IPS DF 19.7 (cell line): ENCODE measurements at regions not wholly inside any gene's neighbourhood (a gene's known extent, or its start where the extent isn't known, plus 50 kb on each side); places are given as distances from the start of the nearest gene placed in this dataset.
"Not testable (repeated sequence)": the region's sequence is repeated elsewhere in the genome, so short reads cannot be mapped to it uniquely, and the experiment has no call there.

Source experiments
- DNase-seq: peaks from one replicate; pipeline ENCODE4 v3.0.0-alpha.2; 2013; ENCODE audit warnings: low read depth, low spot score

DNA sequence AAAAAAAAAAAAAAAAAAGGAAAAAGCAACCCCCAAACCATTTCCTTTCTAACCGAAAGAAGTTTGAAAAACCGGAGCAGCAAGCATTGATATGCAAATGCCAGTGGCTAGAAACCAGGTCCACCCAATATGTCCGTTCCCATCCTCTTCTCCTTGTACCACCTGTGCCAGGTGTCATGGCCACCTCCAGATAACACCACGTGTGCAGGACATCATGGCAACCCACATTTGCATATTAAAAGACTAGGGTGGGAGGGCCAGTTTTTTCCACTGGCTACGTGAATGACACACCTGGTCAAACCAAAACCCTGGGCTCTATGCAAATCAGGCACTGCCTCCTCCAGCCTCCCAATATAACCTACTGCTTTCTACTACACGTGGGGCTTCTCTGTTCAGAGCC lies 303.3 kb upstream of the GULP1 start:
- DNase-seq = peak; percentile 63

DNA sequence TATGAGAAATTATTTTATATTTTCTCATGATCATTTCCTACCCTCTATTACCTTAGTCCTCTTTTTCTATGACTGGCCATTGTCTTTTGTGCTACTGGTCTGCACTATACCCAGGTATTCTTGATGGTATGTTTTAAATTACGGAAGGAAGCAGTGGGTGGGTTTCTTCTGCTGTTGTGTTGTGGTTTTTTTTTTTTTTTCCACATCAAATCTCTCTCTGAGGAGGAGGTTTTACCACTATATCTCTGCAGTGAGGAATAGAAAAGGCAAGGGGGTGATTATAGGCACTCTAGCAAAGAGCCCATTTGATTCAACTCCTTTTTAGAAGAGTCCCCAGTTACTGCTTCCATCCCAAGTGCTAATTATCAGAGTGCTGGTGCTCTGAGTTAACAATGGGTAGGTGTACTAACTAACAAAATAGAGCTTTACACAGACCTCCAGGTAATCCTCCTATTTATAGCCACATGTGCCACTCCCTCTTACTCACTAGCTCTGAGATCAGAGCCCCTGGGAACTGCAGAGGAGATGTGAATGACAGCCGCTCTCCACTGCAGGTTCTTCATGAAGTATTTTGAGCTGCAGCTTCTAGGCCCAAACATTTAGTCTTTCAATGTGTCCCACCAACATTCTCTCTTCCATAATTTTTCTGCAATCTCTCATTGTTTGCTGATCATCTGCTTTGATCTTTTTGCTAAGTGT lies 301.6 kb upstream of the GULP1 start:
- no peak for DNase-seq

DNA sequence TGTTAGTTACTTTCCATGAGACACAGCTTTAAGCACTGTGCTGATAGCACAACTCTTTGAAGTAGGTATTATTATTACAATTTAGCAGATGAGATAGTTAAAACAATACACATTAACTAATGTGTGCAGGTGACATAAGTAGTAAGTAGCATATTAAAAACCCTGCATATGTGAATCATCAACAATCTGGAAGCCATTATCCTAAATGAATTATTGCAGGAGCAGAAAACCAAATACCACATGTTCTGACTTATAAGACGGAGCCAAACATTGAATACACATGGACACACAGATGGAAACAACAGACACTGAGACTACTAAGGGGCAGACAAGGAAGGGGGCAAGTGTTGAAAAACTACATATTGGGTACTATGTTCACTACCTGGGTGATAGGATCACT lies 300.3 kb upstream of the GULP1 start:
- no peak for DNase-seq

DNA sequence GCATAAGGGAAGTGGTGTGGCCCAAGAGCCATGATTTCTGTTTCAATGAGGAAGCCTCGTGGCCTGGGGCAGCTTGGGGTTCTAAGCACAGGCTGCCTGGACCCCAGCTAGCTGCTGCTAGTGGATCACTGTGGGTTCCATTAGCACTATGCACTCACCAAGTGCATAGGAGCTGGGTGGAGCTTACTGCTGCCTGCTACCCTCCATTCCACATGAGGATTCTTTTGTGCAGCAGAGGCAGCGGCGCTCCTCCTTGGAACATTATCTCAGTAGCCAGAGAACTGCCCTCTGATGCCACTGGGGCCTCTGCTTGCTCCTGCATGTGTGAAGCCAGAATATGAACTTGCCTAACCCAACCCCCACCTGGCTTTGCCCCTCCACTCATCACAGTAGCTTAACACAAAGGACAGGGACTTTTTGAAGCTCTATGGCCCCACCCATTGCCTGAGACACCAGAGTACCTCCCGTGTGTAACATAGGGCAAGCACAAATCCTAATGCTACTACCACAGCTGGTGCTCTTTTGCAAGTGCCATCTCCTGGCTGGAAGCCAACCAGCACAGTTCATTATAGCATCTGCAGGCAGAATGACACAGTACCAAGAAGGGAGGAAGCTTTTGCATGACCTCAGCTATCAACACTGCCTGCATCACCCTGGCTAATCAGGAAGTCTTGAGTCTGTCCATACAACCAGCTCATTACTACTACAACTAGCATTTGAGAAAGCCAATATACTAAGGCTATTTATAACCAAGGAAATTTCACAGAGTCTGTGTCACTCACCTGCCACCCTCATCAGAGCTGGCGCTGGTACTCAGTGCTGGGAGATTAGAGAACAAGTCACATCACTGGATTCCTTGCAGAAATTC lies 297.0 kb upstream of the GULP1 start:
- no peak for DNase-seq

DNA sequence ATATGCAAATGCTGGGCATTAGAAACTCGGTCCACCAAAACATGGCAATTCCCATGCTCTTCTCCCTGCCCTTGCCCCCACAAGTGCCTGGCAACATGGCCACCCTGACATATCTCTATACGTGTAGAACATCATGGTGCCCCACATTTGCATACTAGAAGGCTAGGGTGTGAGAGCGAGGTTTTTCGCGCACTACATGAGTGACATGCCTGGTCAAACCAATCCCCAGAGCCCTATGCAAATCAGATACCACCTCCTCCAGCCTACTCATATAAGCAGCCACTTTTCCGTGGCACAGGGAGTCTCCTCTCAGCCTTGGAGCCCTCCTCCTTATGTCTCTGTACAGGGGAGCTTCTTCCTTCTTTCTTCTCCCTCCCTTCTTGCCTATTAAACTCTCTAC lies 296.1 kb upstream of the GULP1 start:
- no peak for DNase-seq

DNA sequence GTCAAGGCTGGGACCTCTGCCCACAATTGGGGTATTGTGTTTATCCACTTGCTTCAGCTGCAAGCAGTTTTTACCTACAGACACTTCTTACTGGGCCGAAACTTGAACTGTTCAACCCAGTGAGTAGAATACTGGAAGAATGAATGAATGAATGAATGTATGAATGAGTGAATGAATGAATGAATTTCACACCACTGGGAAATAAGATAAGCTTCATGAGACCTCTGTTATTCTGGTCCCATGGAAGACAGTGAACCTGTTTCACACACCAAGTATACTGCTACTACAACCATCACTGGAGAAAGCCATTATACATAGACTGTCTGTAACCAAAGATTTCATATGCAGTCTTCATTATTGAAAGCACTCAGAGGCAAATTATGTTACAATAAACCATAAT lies 295.0 kb upstream of the GULP1 start:
- DNase-seq = no peak

DNA sequence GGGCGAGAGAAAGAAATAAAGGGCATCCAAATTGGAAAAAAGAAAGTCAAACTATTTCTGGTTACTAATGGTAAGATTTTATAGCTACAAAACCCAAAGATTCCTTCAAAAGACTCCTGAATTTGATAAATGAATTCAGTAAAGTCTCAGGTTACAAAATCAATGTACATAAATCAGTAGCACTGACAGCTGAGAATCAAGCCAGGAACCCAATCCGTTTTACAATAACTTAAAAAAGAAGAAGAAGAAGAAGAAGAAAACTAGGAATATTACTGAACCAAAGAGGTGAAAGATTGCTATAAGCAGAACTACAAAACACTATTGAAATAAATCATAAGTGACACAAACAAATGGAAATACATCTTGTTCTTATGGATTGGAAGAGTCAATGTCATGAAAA lies 291.5 kb upstream of the GULP1 start:
- no peak for DNase-seq

DNA sequence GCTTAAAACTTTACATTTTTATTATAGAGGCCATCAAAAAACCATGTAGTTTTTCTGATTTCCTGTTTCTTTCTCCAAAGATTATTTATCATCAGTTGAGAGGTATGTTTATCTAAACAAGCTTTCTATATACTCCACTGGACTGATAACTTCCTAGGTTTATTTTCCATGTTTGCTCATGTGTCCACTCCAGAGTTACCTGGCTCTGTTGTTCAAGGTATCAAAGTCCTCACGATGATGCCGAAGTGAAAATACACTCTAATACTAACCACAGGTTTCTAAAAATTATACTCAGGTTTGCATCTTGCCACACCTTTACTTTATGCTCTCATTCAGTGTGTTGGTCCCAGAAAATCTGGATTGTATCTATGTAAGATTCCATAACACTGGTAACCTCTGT lies 287.9 kb upstream of the GULP1 start:
- no peak for DNase-seq

DNA sequence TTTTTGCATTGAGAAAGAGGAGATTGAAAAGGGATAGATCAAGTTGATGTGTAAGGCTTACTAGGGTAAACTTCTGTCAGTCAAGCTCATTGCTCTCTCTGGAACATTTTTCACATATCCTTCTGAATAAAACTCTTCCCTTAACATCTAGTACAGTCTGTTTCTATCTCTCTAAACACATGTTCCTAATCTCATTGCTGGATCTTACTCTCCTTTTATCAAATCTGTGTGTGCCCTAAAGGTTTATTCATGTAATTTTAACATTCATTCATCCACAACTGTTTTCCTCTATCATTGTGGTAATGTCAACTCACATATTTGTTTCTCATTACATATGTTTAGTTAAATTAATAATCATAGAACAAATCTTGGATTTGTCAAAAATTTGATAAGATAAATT lies 277.9 kb upstream of the GULP1 start:
- DNase-seq = no peak

DNA sequence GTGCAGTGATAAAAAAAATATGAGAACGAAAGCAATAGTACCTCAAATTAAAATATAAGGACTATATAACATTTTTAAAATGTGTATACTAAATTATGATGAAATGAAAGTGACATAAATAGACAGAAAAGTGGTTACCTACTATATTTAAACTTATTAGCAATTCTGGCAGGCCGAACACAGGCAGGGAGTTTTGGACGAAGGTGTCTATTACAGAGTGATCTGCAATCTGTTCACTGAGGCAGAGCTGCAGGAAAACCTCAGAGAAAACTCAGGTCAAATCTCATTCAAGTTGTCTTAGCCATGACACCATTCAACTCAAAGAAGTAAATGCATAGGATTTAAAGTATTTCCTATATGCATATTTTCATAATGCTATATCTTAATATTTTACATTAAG lies 274.8 kb upstream of the GULP1 start:
- no peak for DNase-seq

DNA sequence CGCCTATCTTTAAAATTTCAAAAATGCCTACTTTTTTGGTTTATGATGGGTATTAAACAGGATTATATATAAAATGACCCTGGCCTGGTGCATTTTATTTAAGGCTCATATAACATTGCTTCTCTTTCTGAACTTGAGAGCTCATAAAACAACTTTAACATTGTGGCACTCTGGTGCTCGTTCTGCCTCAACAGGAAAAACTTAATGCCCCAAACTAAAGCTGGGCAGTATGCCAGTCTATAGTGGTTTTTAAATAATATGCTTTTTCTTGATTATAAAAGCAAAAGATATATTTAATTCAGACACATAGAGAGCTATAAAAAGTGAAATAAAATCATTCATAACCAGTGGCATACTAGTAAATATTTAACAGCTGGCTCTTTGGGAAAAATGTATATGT lies 269.3 kb upstream of the GULP1 start:
- no peak for DNase-seq

DNA sequence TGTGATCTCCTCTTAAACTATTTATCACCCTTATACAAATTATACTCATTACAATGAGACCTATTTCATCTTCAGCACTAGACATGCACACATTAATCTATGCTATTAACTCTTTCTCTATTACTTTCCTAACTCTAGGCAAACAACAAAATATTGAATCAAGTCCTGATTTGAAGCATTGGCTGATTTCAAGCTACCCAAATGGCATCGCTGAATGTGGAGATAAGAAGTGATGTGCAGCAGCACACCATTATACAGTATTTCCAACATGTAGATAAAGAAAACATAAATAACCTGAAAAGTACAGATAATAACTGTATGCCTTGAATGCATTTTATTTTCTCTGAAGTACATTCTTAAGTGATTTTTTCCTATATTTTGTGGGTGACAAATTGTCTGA lies 268.6 kb upstream of the GULP1 start:
- no peak for DNase-seq

DNA sequence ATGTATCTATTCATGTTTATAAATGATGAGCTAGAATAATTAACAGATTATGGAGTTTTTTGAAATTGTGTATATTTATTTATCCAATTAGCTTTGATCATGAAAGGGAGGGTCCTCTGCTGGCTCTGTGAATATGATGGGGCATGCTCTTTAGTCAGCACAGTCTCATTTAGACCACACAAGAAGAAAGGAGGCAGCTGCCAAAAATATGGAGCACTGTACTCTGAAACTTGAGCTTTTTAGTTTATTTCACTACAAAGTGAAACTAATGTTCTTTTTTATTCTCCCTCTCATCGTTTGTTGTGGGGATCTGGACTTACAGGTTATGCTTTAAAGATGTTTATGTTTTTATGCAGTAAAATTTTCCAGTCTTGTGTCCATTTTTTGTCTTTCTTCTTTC lies 266.9 kb upstream of the GULP1 start:
- no peak for DNase-seq

DNA sequence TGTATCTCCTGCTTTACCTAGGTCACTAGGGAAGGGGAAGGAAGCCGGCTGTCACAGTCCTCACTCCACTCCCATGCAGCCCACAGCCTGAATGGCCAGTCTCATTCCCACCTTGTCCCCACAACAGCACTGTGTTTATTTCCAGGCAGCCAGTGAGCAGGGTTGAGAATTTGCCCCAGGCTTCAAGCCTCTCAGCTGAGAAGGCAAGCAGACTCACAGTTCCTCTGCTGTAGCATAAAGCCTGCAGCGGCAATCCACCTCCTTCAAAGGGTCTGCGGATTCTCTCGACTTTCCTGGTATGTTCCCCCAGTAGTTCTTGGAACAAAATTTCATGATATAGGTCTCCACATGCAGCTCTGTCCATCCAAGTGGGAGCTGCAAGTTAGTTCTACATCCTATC lies 262.9 kb upstream of the GULP1 start:
- no peak for DNase-seq

DNA sequence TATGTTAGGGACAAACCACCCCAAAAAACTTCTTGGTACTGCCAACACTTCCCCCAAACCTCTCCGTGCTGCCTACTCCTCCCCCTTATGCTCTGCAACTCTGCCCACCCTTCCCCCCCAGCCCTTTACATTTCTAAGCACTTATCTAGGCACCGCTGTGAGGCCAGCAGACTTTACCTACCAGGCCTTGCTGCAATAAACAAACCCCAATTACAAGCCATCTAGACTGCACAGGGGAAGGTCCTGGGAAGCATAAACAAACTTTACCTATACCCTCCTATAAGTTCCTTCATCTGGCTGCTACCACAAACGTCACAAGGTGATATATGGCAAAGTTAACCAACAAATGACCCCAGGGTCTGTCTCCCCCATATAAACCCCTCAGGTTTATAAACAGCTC lies 259.4 kb upstream of the GULP1 start:
- DNase-seq = peak; percentile 75

DNA sequence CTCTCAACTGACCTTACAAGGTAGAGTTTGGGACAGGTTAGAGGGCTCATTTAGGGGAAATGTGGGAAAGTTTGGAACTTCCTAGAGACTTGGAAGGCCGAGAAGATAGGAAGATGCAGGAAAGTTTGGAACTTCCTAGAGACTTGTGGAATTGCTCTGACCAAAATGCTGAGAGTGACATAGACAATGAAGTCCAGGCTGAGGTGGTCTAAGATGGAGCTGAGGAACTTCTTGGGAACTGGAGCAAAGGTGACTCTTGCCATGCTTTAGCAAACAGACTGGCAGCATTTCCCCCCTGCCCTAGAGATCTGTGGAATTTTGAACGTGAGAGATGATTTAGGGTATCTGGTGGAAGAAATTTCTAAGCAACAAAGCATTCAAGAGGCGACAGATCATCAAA lies 258.9 kb upstream of the GULP1 start:
- DNase-seq = no peak

DNA sequence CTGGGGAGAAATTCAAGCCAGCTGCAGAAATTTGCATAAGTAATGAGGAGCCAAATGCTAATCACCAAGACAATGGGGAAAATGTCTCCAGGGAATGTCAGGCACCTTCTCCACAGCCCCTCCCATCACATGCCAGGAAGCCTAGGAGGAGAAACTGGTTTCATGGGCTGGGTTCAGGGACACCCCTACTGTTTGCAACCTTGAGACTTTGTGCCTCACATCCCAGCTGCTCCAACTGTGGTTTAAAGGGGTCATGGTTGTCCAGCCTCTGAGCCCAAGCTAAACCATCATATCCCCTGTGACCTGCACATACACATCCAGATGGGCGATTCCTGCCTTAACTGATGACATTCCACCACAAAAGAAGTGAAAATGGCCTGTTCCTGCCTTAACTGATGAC lies 258.4 kb upstream of the GULP1 start:
- peak; percentile 97 for DNase-seq

DNA sequence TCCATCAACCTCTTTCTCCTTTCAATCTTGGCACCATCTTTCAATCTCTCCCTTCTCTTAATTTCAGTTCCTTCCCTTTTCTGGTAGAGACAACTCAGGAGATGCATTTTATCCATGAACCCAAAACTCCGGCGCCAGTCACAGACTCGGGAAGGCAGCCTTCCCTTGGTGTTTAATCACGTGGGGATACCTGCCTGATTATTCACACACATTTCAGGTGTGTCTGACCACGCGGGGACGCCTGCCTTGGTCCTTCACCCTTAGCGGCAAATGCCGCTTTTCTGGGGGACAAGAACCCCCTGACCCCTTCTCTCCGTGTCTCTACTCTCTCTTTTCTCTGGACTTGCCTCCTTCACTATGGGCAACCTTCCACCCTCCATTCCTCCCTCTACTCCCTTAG lies 257.6 kb upstream of the GULP1 start:
- not testable (repeated sequence) for DNase-seq

DNA sequence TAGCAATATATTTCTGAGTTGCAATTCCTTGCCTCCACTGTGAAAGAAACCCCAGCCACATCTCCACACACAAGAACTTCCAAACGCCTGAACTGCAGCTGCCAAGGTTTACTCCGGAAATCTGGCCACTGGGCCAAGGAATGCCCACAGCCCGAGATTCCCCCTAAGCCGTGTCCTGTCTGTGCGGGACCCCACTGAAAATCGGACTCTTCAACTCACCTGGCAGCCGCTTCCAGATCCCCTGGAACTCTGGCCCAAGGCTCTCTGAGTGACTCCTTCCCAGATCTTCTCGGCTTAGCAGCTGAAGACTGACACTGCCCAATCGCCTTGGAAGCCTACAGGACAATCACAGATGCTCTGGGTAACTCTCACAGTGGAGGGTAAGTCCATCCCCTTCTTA lies 256.3 kb upstream of the GULP1 start:
- not testable (repeated sequence) for DNase-seq

DNA sequence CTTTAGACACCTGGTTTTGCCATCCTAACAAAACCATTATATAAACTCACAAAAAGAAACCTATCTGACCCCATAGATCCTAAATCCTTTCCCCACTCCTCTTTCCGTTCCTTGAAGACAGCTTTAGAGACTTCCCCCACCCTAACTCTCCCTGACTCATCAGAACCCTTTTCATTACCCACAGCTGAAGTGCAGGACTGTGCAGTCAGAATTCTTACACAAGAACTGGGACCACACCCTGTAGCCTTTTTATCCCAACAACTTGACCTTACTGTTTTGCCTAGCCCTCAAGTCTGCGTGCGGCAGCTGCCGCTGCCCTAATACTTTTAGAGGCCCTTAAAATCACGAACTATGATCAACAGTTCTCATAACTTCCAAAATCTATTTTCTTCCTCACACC lies 254.9 kb upstream of the GULP1 start:
- not testable (repeated sequence) for DNase-seq

DNA sequence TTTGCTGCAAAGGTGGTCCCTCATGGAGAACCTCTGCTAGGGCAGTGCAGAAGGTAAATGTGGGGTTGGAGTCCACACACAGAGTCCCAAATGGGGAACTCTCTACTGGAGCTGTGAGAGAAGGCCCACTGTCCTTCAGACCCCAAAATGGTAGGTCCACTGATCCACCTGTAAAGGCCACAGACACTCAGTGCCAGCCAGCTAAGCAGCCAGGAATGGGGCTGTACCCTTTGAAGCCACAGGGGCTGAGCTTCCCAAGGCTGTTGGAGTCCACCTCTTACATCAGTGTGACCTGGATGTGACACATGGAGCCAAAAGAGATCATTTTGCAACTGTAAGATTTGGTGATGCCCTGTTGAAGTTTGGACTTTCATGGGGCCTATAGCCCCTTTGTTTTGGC lies 252.4 kb upstream of the GULP1 start:
- no peak for DNase-seq

DNA sequence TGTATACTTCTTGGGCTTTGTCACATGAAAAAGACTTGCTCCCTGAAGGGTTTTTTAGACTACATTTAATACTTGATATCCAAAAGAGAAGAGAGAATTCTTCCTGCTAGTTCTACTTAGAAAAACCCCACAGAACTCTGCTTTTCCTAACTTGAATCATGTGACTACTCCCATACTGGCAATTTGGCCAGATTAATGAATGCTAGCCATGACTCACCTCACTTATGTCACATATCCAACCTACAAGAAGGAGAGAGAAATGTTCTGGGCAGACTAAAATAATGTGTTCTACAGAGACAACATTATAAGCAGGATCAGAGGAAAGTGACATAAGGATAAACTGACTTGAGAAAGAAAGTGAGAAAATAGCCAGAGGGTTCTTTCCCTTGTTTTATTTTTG lies 249.3 kb upstream of the GULP1 start:
- no peak for DNase-seq

DNA sequence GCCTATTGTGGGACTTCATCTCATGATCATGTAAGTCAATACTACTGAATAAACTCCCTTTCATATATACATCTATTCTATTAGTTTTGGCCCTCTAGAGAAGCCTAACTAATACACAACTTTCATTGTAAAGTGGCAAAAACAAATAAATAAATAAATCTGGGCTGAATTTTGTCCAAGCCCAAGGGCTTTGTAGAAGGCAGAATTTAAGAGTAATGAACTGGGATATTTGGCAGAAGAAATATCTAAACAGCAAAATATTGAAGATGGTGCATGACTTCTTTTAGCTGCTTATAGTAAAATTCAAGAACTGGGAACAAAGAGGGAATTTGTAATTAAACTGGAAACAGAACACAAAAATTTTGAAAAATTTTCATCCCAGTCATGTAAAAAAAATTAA lies 246.7 kb upstream of the GULP1 start:
- DNase-seq = no peak
